Pancreas (tissue), 10 donors: ENCODE measurements at regions not wholly inside any gene's neighbourhood (a gene's known extent, or its start where the extent isn't known, plus 50 kb on each side); places are given as distances from the start of the nearest gene placed in this dataset.

Experiments used
- ATAC-seq, 4 donors: fragments of 200-7000 bp; cut with Tn5 transposase; one replicate each; pipeline versions ENCODE4 v1.8.0 to v1.9.1; 2020; ENCODE audit warnings: mild to moderate bottlenecking in 4 of 4, moderate library complexity in 4 of 4
- DNase-seq, 6 donors: peaks; one replicate each; pipeline ENCODE4 v3.0.0-alpha.2; 2020
- FAIRE-seq: peaks from 2 replicates; lab custom pipeline; 2012; peaks lifted over from hg19 to GRCh38; lab: Jason Lieb, UNC
- H3K27ac ChIP-seq, 4 donors: fragments of 200-600 bp; sonication (generic); 1 replicate in 3 of 4; 2 replicates in 1 of 4; pipeline versions ENCODE4 v1.5.0 to v1.8.0; 2020
- H3K27me3 ChIP-seq, 4 donors: fragments of 200-600 bp; one replicate each; pipeline ENCODE4 v1.8.0; 2021
- H3K36me3 ChIP-seq, 3 donors: fragments of 200-600 bp; sonication (generic) in 1 of 3; one replicate each; pipeline versions ENCODE4 v1.5.0 to v1.8.0; 2020 to 2021
- H3K4me1 ChIP-seq, 3 donors: fragments of 200-600 bp; one replicate each; pipeline ENCODE4 v1.8.0; 2021
- H3K4me3 ChIP-seq, 4 donors: fragments of 200-600 bp; sonication (generic) in 2 of 4; one replicate each; pipeline versions ENCODE4 v1.5.0 to v1.8.0; 2020 to 2021
- H3K9me3 ChIP-seq, 4 donors: fragments of 200-600 bp; one replicate each; pipeline ENCODE4 v1.8.0; 2021
- WGBS, 2 donors: extraction: QIAGEN DNeasy Blood & Tissue Kit; methylation state at CpG; one replicate each; pipeline ENCODE4 v1.1.7; 2013; 5-methylcytosine and 5-hydroxymethylcytosine counted together
- intact Hi-C, 3 donors: fragments of 100-400 bp; cut with DNase I; formaldehyde crosslinking; loops; one replicate each; pipeline versions ENCODE4 v1.11.1 to v1.14.2; 2022
- TF ChIP-seq, protein P1 (sequence below), 4 donors: fragments of 200-600 bp; sonication (generic) in 3 of 4; IDR thresholded peaks; one replicate each; pipeline versions ENCODE4 v1.5.0 to v1.8.0; 2021; ENCODE audit warnings: antibody characterized with exemption in 4 of 4
- donor health status: healthy with polysubstance abuse.
- donor health status: DM: no; HTN: no; CAD: no; lungs with moderate emphysema.
- donor health status: DM: no; HTN: no; CAD: no.
- donor health status: control.
- donor health status: control.
- donor health status: Bipolar disorder and iron deficiency.
- donor health status: DM: yes; HTN: yes; CAD: no.
- donor health status: DM: no; HTN: no; CAD: no.
- donor health status: DM: no; HTN: no; CAD: no.
- donor health status: DM: yes; HTN: yes; CAD: no.

DNA sequence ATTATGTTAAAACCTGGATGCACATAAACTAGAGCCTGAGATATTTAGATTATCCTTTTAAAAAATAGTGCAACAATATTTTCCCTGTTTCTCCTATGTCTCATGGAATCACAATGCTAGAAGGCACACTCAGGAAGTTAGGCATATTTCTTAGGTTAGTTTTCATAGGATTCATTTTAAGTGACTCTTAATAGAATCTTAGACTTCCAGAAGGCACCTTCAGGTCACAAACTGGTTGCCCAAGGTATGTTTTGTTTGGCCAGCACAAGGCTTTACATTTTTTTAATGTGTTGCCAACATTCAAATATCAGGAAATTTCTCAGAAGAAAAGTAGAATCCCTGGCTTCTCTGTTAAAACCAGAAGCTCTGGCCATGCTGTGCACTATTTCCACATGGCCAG is 129.3 kb downstream of the LNPK start:
- Histone ChIP-seq H3K36me3 (no peaks in the 10 kb centered on the region), H3K27ac (no peak overlapping the region), H3K4me1 (no peaks in the 10 kb centered on the region), H3K27me3 (no peaks in the 10 kb centered on the region), H3K4me3 (no peak overlapping the region), H3K9me3 (no peaks in the 10 kb centered on the region)
- no peak for FAIRE-seq
- no peak for ATAC-seq
- intact Hi-C loops: no loop called here
- no peak for DNase-seq
- TF ChIP-seq, protein P1, sequence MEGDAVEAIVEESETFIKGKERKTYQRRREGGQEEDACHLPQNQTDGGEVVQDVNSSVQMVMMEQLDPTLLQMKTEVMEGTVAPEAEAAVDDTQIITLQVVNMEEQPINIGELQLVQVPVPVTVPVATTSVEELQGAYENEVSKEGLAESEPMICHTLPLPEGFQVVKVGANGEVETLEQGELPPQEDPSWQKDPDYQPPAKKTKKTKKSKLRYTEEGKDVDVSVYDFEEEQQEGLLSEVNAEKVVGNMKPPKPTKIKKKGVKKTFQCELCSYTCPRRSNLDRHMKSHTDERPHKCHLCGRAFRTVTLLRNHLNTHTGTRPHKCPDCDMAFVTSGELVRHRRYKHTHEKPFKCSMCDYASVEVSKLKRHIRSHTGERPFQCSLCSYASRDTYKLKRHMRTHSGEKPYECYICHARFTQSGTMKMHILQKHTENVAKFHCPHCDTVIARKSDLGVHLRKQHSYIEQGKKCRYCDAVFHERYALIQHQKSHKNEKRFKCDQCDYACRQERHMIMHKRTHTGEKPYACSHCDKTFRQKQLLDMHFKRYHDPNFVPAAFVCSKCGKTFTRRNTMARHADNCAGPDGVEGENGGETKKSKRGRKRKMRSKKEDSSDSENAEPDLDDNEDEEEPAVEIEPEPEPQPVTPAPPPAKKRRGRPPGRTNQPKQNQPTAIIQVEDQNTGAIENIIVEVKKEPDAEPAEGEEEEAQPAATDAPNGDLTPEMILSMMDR (IDR thresholded peaks at IDR 0.05): no peak

DNA sequence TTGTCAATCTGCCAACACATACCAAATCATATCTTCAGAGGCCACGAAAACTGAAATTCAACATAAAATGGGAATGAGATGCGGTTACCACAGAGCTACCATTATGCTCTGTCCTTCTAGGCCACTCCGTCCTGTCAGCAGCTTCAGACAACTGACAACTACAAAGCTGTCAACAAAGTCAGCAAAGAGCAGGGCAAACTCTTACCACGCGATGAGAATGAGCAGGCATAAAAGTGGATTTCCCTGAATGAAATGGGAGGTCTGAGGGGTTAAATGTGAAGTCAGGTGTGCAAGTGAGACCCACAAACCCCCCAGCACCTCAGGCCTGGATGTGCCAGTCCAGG is 130.1 kb downstream of the LNPK start:
- TF ChIP-seq, protein P1 (IDR thresholded peaks at IDR 0.05): no peak
- FAIRE-seq (no peak), DNase-seq (no peak), ATAC-seq (no peak)
- intact Hi-C loops: no loop called here
- H3K27me3 ChIP-seq: no peaks in the 10 kb centered on the region
- no peaks in the 10 kb centered on the region for H3K9me3 ChIP-seq
- no peak overlapping the region for H3K27ac ChIP-seq
- H3K4me1 ChIP-seq: no peaks in the 10 kb centered on the region
- WGBS, 2 donors: 69 to 72% methylated on average over 5 of the region's 5 CpGs
- no peak overlapping the region for H3K4me3 ChIP-seq
- no peaks in the 10 kb centered on the region for H3K36me3 ChIP-seq

DNA sequence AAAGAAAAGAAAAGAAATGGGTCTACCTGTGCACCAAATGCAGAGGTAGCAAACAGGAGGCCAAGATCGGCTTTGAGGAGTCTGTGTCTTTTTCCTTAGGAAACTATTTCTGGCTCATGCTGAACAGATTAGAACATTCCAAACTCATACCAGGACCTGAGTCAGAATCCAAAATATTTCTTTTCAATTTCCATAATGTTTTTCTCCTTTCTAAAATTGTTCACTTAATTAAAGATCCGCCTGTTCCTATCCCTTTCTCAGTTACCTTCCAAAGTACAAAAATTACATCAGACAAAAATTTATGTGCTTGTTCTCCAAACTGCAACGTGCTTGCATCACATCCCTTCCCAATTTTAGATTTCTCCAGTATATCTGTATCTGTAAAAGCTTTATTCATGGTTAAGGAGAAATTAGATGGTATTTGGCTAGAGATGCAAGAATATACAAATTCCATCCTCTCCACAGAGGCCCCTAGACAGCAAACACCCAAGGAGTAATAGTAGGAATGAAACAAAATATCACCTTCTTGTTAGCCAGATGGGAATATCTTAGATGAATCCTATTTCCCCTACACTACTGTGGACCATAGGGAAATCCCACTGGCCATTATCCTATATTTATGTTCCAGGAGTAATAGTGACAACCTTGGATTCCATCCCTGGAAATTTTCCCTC is 130.6 kb downstream of the LNPK start:
- DNase-seq (no peak), ATAC-seq (no peak), FAIRE-seq (no peak)
- TF ChIP-seq, protein P1 (IDR thresholded peaks at IDR 0.05): no peak
- no peaks in the 10 kb centered on the region for H3K4me1 ChIP-seq
- no peak overlapping the region for H3K4me3 ChIP-seq
- intact Hi-C loops: no loop called here
- no peaks in the 10 kb centered on the region for H3K36me3 ChIP-seq
- no peak overlapping the region for H3K27ac ChIP-seq
- 70 to 83% methylated on average over 3 of the region's 3 CpGs for WGBS, 2 donors
- no peaks in the 10 kb centered on the region for H3K27me3 ChIP-seq
- no peaks in the 10 kb centered on the region for H3K9me3 ChIP-seq

DNA sequence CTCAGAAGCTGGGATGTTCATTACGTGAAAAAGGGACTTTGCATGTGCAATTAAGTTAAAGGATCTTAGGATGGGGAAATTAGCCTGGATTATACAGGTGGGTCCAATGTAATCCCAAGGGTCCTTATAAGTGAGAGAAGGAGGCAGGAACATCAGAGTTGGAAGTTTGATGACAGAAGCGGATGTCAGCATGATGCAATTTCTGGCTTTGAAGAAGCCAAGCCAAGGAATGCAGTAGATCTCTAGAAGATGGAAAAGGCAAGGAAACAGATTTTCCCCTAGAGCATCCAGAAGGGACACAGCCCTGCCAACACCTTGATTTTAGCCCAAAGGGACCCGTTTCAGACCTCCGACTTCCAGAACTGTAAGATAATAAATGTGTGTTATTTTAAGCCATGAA is 136.4 kb downstream of the LNPK start:
- ATAC-seq (no peak), FAIRE-seq (no peak), DNase-seq (no peak)
- TF ChIP-seq, protein P1 (IDR thresholded peaks at IDR 0.05): no peak
- H3K27me3 ChIP-seq: no peaks in the 10 kb centered on the region
- no peaks in the 10 kb centered on the region for H3K36me3 ChIP-seq
- H3K4me1 ChIP-seq: no peaks in the 10 kb centered on the region
- 76 to 84% methylated on average over 4 of the region's 4 CpGs for WGBS, 2 donors
- H3K27ac ChIP-seq: no peak overlapping the region
- H3K9me3 ChIP-seq: no peaks in the 10 kb centered on the region
- intact Hi-C loops: no loop called here
- H3K4me3 ChIP-seq: no peak overlapping the region

DNA sequence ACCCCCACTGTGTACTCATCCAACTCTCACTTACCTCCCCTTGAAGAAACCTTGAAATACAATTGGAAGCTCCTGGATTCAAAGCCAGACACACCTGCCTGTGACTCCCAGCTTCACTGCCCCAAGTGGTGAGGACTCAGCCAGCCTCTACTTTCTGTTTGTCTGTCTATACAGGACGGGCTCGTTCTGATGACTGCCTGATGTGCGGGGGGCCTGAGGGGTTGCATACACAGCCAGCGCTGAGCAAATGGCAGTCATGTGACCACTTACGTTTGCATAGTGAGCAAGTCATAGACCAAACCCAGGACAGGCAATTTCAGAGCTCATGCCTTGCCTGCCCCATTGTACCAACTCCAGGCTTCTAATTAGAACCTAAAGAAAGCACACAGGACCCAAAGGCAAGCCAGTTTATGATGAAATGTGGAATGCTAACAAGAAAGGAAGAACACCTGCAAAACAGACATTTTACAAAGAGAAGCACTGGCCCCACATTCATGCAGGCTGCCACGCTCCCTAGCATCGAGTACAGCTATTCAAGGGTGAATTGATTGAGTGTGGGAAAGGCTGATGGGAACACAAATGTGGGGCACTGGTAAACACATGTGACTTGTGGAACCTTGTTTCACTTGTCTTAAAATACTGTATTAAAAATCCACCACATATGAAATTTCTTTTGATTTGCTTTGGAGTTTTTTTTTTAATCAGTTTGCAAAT is 137.8 kb downstream of the LNPK start:
- DNase-seq: no peak
- FAIRE-seq: no peak
- H3K27ac ChIP-seq: no peak overlapping the region
- H3K36me3 ChIP-seq: no peaks in the 10 kb centered on the region
- 33 to 39% methylated on average over 7 of the region's 7 CpGs for WGBS, 2 donors
- peak in 1 of 4 donors; percentile 47 for ATAC-seq
- no peaks in the 10 kb centered on the region for H3K9me3 ChIP-seq
- peaks cover 0 to 4% (median 0%) of the 10 kb centered on the region in 4 donors for H3K27me3 ChIP-seq
- TF ChIP-seq, protein P1 (IDR thresholded peaks at IDR 0.05): no peak
- no peaks in the 10 kb centered on the region for H3K4me1 ChIP-seq
- no peak overlapping the region for H3K4me3 ChIP-seq
- intact Hi-C loops: no loop called here
